Umbilical cord (tissue), 1 donor: ENCODE measurements at regions not wholly inside any gene's neighbourhood (a gene's known extent, or its start where the extent isn't known, plus 50 kb on each side); places are given as distances from the start of the nearest gene placed in this dataset.
A peak's percentile ranks its signal among the peaks of the same experiment; 100 is the strongest.
"Not testable (repeated sequence)": the region's sequence is repeated elsewhere in the genome, so short reads cannot be mapped to it uniquely, and the experiment has no call there.

Source experiments
- DNase-seq: peaks from one replicate; pipeline ENCODE4 v3.0.0-alpha.2; 2015; ENCODE audit warnings: low spot score

GRCh38 chr9:108765265-108765664 is 90.5 kb downstream of the ACTL7B start:
- DNase-seq, result no peak

GRCh38 chr9:108762348-108763055 is 93.3 kb downstream of the ACTL7B start:
- no peak for DNase-seq

- peak; percentile 60 for DNase-seq
Measured at GRCh38 chr9:108761655-108762347, 94.0 kb downstream of the ACTL7B start.

- DNase-seq, result no peak
Measured at GRCh38 chr9:108760841-108761240, 94.9 kb downstream of the ACTL7B start.

GRCh38 chr9:108759835-108760234 is 96.0 kb downstream of the ACTL7B start:
- no peak for DNase-seq

GRCh38 chr9:108759399-108759798 is 96.4 kb downstream of the ACTL7B start:
- DNase-seq, result no peak

GRCh38 chr9:108756746-108757490 is 98.9 kb downstream of the ACTL7B start:
- DNase-seq, result no peak

- DNase-seq, result no peak
Measured at GRCh38 chr9:108755979-108756378, 99.8 kb downstream of the ACTL7B start.

- DNase-seq, result peak; percentile 20
Measured at GRCh38 chr9:108751369-108751768, 104.4 kb downstream of the ACTL7B start.

GRCh38 chr9:108750661-108751215 is 105.0 kb downstream of the ACTL7B start:
- no peak for DNase-seq

GRCh38 chr9:108748776-108749175 is 107.0 kb downstream of the ACTL7B start:
- no peak for DNase-seq

GRCh38 chr9:108746864-108747263 is 108.9 kb downstream of the ACTL7B start:
- DNase-seq, result no peak

GRCh38 chr9:108746001-108746400 is 109.8 kb downstream of the ACTL7B start:
- DNase-seq, result no peak

- no peak for DNase-seq
Measured at GRCh38 chr9:108744641-108745040, 111.1 kb downstream of the ACTL7B start.

- DNase-seq, result peak; percentile 63
Measured at GRCh38 chr9:108743901-108744371, 111.8 kb downstream of the ACTL7B start.

- DNase-seq, result no peak
Measured at GRCh38 chr9:108743416-108743815, 112.4 kb downstream of the ACTL7B start.

- DNase-seq, result no peak
Measured at GRCh38 chr9:108742191-108742590, 113.6 kb downstream of the ACTL7B start.

GRCh38 chr9:108731292-108731691 is 124.5 kb downstream of the ACTL7B start:
- not testable (repeated sequence) for DNase-seq

GRCh38 chr9:108727580-108728111 is 128.1 kb downstream of the ACTL7B start:
- DNase-seq, result peak; percentile 20

- no peak for DNase-seq
Measured at GRCh38 chr9:108724652-108725051, 131.1 kb downstream of the ACTL7B start.

- DNase-seq, result no peak
Measured at GRCh38 chr9:108724122-108724521, 131.7 kb downstream of the ACTL7B start.

- DNase-seq, result no peak
Measured at GRCh38 chr9:108722396-108722795, 133.4 kb downstream of the ACTL7B start.
